PC-3 (cell line): ENCODE measurements at regions not wholly inside any gene's neighbourhood (a gene's known extent, or its start where the extent isn't known, plus 50 kb on each side); places are given as distances from the start of the nearest gene placed in this dataset.

Source experiments
- EZH2 ChIP-seq: fragments of 300-600 bp; sonication (generic); IDR thresholded peaks from one replicate; pipeline ENCODE4 v1.6.1; 2017; ENCODE audit warnings: antibody characterized with exemption, mild to moderate bottlenecking, low read length; ENCODE audit not compliant: unreplicated experiment
- EZH2phosphoT487 ChIP-seq: fragments of 300-600 bp; sonication (generic); IDR thresholded peaks from 2 replicates; pipeline ENCODE4 v1.6.1; 2018; ENCODE audit warnings: mild to moderate bottlenecking, antibody characterized with exemption, low read length, borderline replicate concordance
- TF ChIP-seq, protein P1 (sequence below): fragments of 300-600 bp; sonication (generic); conservative IDR thresholded peaks from 2 replicates; pipeline ENCODE4 v1.5.1; 2017; ENCODE audit warnings: antibody characterized with exemption, low read depth, mild to moderate bottlenecking, low read length

DNA sequence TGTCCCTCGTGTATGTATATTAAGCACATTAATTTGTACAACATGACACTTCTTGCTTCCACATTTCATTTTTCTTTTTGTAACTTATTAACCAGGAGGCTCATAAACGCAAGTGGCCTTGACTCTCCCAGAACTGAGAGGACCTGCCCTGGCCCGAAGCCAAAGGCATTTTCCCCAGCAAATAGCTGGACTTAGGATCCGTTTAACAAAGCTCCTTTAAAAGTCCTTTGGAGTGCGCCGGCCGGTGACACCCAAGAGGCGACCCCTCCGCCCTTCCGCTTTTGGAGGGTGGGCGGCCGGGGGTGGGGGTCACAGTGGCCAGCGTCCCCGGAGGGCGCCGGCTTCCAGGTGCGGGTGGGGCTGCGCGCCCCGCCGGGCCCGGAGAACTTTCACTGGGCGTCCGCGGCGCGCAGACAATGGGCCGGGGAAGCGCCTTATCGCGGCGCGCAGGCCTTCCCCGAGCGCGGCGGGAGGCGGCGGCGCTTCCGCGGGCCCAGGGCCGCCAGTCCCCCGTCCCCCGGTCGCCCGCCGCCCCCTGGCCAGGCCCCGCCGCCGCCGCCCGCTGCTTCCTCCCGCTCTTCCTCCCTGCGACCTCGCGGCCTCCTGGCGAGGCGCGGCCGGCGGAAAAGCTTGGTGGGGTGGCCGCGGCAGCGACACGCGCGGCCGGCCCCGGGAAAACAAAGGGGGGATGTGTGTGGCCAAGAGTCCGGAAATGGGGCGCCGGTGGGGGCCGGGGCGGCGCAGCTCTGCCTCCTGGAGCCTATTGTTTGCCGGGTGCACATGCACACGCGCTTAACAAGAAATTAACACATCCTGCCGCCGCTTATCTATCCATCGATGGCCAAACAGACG, 613.4 kb downstream of the MCTP2 start:
- TF ChIP-seq, protein P1, sequence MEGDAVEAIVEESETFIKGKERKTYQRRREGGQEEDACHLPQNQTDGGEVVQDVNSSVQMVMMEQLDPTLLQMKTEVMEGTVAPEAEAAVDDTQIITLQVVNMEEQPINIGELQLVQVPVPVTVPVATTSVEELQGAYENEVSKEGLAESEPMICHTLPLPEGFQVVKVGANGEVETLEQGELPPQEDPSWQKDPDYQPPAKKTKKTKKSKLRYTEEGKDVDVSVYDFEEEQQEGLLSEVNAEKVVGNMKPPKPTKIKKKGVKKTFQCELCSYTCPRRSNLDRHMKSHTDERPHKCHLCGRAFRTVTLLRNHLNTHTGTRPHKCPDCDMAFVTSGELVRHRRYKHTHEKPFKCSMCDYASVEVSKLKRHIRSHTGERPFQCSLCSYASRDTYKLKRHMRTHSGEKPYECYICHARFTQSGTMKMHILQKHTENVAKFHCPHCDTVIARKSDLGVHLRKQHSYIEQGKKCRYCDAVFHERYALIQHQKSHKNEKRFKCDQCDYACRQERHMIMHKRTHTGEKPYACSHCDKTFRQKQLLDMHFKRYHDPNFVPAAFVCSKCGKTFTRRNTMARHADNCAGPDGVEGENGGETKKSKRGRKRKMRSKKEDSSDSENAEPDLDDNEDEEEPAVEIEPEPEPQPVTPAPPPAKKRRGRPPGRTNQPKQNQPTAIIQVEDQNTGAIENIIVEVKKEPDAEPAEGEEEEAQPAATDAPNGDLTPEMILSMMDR = no peak
- TF ChIP-seq EZH2phosphoT487 (no peak), EZH2 (no peak)
